HepG2 (cell line): ENCODE measurements at regions not wholly inside any gene's neighbourhood (a gene's known extent, or its start where the extent isn't known, plus 50 kb on each side); places are given as distances from the start of the nearest gene placed in this dataset.

Experiments
- ATAC-seq: fragments of 200-7000 bp; cut with Tn5 transposase; 3 replicates; pipeline ENCODE4 v1.9.1; 2020; ENCODE audit warnings: mild to moderate bottlenecking, moderate library complexity
- BruUV-seq: library from RNA; stranded (reverse); fragments of 400-500 nt; replicated peaks from 2 replicates; lab custom pipeline; 2021; lab: Mats Ljungman, UMichigan
- CTCF ChIA-PET: fragments of 300-600 bp; formaldehyde crosslinking; extraction: SDS; loops from one replicate; lab custom pipeline; 2021; ENCODE audit warnings: low total read pairs, inconsistent platforms, low intra/inter-chr PET ratio; lab: Yijun Ruan, JAX
- POLR2A ChIA-PET: fragments of 350-600 bp; sonication (Branson Sonifier 250); formaldehyde crosslinking; loops from one replicate; lab custom pipeline; 2020; ENCODE audit warnings: antibody characterized with exemption, inconsistent platforms; lab: Yijun Ruan, JAX
- DNase-seq: peaks from one replicate; pipeline ENCODE4 v3.0.0-alpha.2; 2015; ENCODE audit warnings: low spot score
- FAIRE-seq: peaks from 3 replicates; lab custom pipeline; 2011; peaks lifted over from hg19 to GRCh38; lab: Jason Lieb, UNC
- H2AFZ ChIP-seq: one replicate; pipeline ENCODE4 v1.6.1; 2011; ENCODE audit warnings: low read length, inconsistent platforms
- H3K27ac ChIP-seq: fragments of 300-600 bp; 3 replicates; pipeline ENCODE4 v1.8.0; 2011; ENCODE audit warnings: mixed run types, mild to moderate bottlenecking, mixed read lengths, low read length, inconsistent platforms; ENCODE audit not compliant: insufficient read depth; ENCODE audit errors: extremely low read length
- H3K27me3 ChIP-seq, 2 experiments: fragments of 200-600 bp in 1 of 2; 2 replicates in 1 of 2; 3 replicates in 1 of 2; pipeline versions ENCODE4 v1.6.0 to v1.8.0; 2011; ENCODE audit warnings: low read length in 2 of 2, mild to moderate bottlenecking in 2 of 2, moderate library complexity in 2 of 2, inconsistent platforms in 1 of 2; ENCODE audit not compliant: insufficient read depth in 2 of 2, control insufficient read depth in 1 of 2
- H3K36me3 ChIP-seq, 2 experiments: fragments of 200-600 bp in 1 of 2; replicated peaks in 1 of 2; 2 replicates in 1 of 2; 3 replicates in 1 of 2; pipeline versions ENCODE4 v1.5.1 to v1.8.0; 2011; ENCODE audit warnings: low read length in 2 of 2, inconsistent platforms in 1 of 2; ENCODE audit not compliant: insufficient read depth in 2 of 2, control insufficient read depth in 1 of 2
- H3K4me1 ChIP-seq: 2 replicates; pipeline ENCODE4 v1.5.1; 2012; ENCODE audit warnings: low read length, inconsistent platforms; ENCODE audit not compliant: insufficient read depth
- H3K4me2 ChIP-seq: 2 replicates; pipeline ENCODE4 v1.6.0; 2011; ENCODE audit warnings: low read depth, low read length, inconsistent platforms
- H3K4me3 ChIP-seq, 3 experiments: fragments of 200-600 bp in 1 of 3; sonication (generic), shearing (Covaris generic) in 1 of 3; replicated peaks in 1 of 3; 2 replicates each; pipeline ENCODE4 v1.5.1; 2011 to 2016; ENCODE audit warnings: low read length in 3 of 3, inconsistent platforms in 2 of 3, low read depth in 2 of 3, mild to moderate bottlenecking in 2 of 3, control low read depth in 1 of 3, mixed read lengths in 1 of 3; ENCODE audit not compliant: insufficient read depth in 1 of 3
- H3K79me2 ChIP-seq: one replicate; pipeline ENCODE4 v1.6.1; 2011; ENCODE audit warnings: low read length, inconsistent platforms; ENCODE audit not compliant: insufficient read depth
- H3K9ac ChIP-seq: 2 replicates; pipeline ENCODE4 v1.6.0; 2011; ENCODE audit warnings: mild to moderate bottlenecking, low read depth, low read length, inconsistent platforms; ENCODE audit not compliant: insufficient read depth
- H3K9me3 ChIP-seq: 2 replicates; pipeline ENCODE4 v1.5.1; 2012; ENCODE audit warnings: mild to moderate bottlenecking, low read length
- H4K20me1 ChIP-seq: 2 replicates; pipeline ENCODE4 v1.6.0; 2011; ENCODE audit warnings: inconsistent platforms, mild to moderate bottlenecking, low read length, moderate library complexity; ENCODE audit not compliant: insufficient read depth
- FOXM1 ChIP-seq: sonication (generic); formaldehyde crosslinking; IDR thresholded peaks from 2 replicates; pipeline ENCODE4 v1.5.0; 2020; ENCODE audit warnings: missing genetic modification reagents
- GTF2F1 ChIP-seq: fragments of 150-350 bp; IDR thresholded peaks from 2 replicates; pipeline ENCODE4 v1.6.1; 2014; ENCODE audit warnings: low read length
- IRX3 ChIP-seq: sonication (generic); formaldehyde crosslinking; IDR thresholded peaks from 2 replicates; pipeline ENCODE4 v1.8.1; 2023; ENCODE audit warnings: mild to moderate bottlenecking, low read depth, missing genetic modification reagents, borderline replicate concordance
- MEF2D ChIP-seq: sonication (generic); formaldehyde crosslinking; IDR thresholded peaks from 2 replicates; pipeline ENCODE4 v1.5.1; 2020; ENCODE audit warnings: mild to moderate bottlenecking, missing genetic modification reagents
- NFIC ChIP-seq: IDR thresholded peaks from 2 replicates; pipeline ENCODE4 v1.6.1; 2012; ENCODE audit warnings: mild to moderate bottlenecking, low read length, inconsistent platforms
- SYNCRIP ChIP-seq: fragments of 200-400 bp; formaldehyde crosslinking; IDR thresholded peaks from 2 replicates; pipeline ENCODE4 v1.6.1; 2018; ENCODE audit warnings: mild to moderate bottlenecking, low read depth, low read length; ENCODE audit not compliant: insufficient read depth
- ZEB1 ChIP-seq: IDR thresholded peaks from 2 replicates; pipeline ENCODE4 v1.6.1; 2012; ENCODE audit warnings: mild to moderate bottlenecking, low read depth, inconsistent platforms; ENCODE audit not compliant: insufficient replicate concordance
- ZFYVE20 ChIP-seq: sonication (generic); formaldehyde crosslinking; IDR thresholded peaks from 2 replicates; pipeline ENCODE4 v1.8.0; 2023; ENCODE audit warnings: low read depth, mild to moderate bottlenecking, moderate library complexity, missing genetic modification reagents, borderline replicate concordance
- ZNF382 ChIP-seq: sonication (generic); formaldehyde crosslinking; IDR thresholded peaks from 2 replicates; pipeline ENCODE4 v1.5.0; 2020; ENCODE audit warnings: missing genetic modification reagents, mild to moderate bottlenecking, borderline replicate concordance
- ZNF816 ChIP-seq: sonication (generic); formaldehyde crosslinking; IDR thresholded peaks from 2 replicates; pipeline ENCODE4 v1.8.0; 2022; ENCODE audit warnings: missing genetic modification reagents, mild to moderate bottlenecking, borderline replicate concordance
- WGBS: methylation state at CpG from one replicate; pipeline ENCODE4 v1.1.6; 2017; ENCODE audit warnings: low lambda C conversion rate; 5-methylcytosine and 5-hydroxymethylcytosine counted together
- in situ Hi-C: cut with HindIII; loops from 2 replicates; pipeline ENCODE4 v1.10.0; 2017; ENCODE audit warnings: low pct_unique_long_range_greater_than_20kb; ENCODE audit not compliant: extremely low pct_ligation_motif_present
- intact Hi-C: fragments of 100-400 bp; cut with micrococcal nuclease; formaldehyde crosslinking; loops from one replicate; pipeline ENCODE4 v1.10.0; 2022; ENCODE audit not compliant: unreplicated experiment
- TF ChIP-seq, protein P1 (sequence below): IDR thresholded peaks from 2 replicates; pipeline ENCODE4 v1.6.1; 2016; ENCODE audit warnings: mild to moderate bottlenecking, missing biosample characterization, missing genetic modification reagents
- TF ChIP-seq, protein P2 (sequence below): sonication (generic); formaldehyde crosslinking; IDR thresholded peaks from 2 replicates; pipeline ENCODE4 v1.4.0; 2020; ENCODE audit warnings: missing genetic modification reagents, low read depth, mild to moderate bottlenecking, borderline replicate concordance

DNA sequence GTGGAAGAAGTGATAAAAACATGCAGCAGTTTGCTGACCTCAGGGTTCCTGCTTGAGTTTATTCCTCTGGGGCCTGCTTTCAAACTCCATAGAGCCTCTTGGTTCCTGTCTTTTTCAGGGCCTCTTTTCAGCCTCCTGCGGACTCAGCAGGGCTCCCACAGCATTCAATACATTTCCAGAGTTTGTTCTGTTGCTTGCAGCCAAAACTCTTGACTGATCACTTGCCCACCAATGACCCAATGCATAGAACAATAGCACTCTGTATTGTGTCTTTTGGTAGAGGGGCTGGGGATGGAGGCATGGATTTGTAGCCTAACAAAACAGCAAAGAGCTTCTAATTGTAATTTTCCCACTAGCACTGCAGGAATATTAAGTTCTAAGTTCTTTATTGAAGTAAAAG is 50.8 kb upstream of the CREB5 start (continued):
- TF ChIP-seq, protein P1, sequence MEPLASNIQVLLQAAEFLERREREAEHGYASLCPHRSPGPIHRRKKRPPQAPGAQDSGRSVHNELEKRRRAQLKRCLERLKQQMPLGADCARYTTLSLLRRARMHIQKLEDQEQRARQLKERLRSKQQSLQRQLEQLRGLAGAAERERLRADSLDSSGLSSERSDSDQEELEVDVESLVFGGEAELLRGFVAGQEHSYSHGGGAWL (CRISPR knock-in tag) = no peak
- TF ChIP-seq, protein P2, sequence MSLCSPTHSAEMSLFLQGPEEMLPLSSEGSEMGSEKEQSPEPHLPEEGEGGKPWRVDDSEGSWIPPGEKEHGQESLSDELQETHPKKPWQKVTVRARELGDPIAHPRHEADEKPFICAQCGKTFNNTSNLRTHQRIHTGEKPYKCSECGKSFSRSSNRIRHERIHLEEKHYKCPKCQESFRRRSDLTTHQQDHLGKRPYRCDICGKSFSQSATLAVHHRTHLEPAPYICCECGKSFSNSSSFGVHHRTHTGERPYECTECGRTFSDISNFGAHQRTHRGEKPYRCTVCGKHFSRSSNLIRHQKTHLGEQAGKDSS (CRISPR knock-in tag) = no peak
- TF ChIP-seq FOXM1 (no peak), ZEB1 (no peak), MEF2D (CRISPR knock-in tag) (no peak), NFIC (no peak)

DNA sequence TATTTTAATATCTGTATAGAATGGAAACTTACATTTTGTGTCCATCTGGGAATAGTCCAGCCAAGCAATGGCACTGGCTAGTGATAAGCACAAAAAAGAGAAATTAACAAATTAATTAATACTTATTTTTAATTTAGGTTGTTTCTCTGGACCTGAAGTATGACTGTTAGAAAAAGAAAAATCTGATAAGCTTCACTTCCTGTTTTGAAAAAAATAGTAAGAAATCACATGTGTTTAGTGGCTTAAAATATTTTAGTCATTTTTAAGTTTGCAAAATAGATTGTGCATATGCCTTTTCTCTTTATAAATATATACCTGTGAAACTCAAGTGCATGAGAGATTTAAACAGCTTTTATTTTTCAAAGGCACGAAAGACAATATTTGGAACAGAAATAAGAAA is 50.1 kb upstream of the CREB5 start:
- H4K20me1 ChIP-seq = no peaks in the 10 kb centered on the region
- H3K79me2 ChIP-seq = no peaks in the 10 kb centered on the region
- H3K27ac ChIP-seq = no peak overlapping the region
- no TSS peak for BruUV-seq
- ATAC-seq (no peak), DNase-seq (no peak), FAIRE-seq (no peak)
- H3K27me3 ChIP-seq = peaks cover 0 to 5% of the 10 kb centered on the region in 2 experiments; a peak in 1 of 5 replicates
- no peaks in the 10 kb centered on the region for H3K36me3 ChIP-seq
- no peak overlapping the region for H3K4me2 ChIP-seq
- WGBS = 2% methylated on average over 1 of the region's 1 CpG
- TF ChIP-seq ZNF382 (CRISPR knock-in tag) = no peak
- no peak for TF ChIP-seq GTF2F1
- TF ChIP-seq ZFYVE20 (CRISPR knock-in tag) = no peak
- TF ChIP-seq IRX3 (CRISPR knock-in tag) = no peak
- no peak for TF ChIP-seq SYNCRIP
- TF ChIP-seq ZNF816 (CRISPR knock-in tag) = no peak
- H2AFZ ChIP-seq = no peak overlapping the region
- H3K4me1 ChIP-seq = no peaks in the 10 kb centered on the region
- no peaks in the 10 kb centered on the region for H3K9me3 ChIP-seq
- intact Hi-C loops = no loop called here
- ChIA-PET CTCF (no interaction called here), POLR2A (no interaction called here)
- no peak overlapping the region for H3K4me3 ChIP-seq
- in situ Hi-C loops = no loop called here
- H3K9ac ChIP-seq = no peak overlapping the region
